ENCODE measurements at regions not wholly inside any gene's neighbourhood (a gene's known extent, or its start where the extent isn't known, plus 50 kb on each side); places are given as distances from the start of the nearest gene placed in this dataset.
"Not testable (repeated sequence)": the region's sequence is repeated elsewhere in the genome, so short reads cannot be mapped to it uniquely, and the experiment has no call there.

DNA sequence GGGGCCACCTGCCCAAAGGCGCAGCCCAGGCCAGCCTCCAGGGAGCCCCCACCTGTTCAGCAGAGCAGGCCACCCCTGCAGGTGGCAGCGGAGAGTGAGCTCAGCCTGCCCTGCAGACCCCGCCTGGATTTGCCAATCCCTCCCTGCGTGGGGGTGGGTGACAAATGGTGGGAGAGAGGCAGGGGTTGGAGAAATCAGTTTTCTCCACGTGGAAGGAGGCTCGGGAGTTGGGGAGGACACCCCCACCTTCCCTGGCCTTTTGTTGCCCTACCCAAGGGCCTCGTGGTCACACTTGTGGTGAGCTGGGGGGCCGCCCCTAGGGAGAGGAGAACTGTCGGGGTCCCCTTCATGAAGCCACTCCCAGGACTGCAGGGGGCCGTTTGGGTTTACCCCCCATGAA is 351.7 kb downstream of the CNTNAP3B start:
- TF ChIP-seq, protein P1, sequence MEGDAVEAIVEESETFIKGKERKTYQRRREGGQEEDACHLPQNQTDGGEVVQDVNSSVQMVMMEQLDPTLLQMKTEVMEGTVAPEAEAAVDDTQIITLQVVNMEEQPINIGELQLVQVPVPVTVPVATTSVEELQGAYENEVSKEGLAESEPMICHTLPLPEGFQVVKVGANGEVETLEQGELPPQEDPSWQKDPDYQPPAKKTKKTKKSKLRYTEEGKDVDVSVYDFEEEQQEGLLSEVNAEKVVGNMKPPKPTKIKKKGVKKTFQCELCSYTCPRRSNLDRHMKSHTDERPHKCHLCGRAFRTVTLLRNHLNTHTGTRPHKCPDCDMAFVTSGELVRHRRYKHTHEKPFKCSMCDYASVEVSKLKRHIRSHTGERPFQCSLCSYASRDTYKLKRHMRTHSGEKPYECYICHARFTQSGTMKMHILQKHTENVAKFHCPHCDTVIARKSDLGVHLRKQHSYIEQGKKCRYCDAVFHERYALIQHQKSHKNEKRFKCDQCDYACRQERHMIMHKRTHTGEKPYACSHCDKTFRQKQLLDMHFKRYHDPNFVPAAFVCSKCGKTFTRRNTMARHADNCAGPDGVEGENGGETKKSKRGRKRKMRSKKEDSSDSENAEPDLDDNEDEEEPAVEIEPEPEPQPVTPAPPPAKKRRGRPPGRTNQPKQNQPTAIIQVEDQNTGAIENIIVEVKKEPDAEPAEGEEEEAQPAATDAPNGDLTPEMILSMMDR (IDR thresholded peaks at IDR 0.05; ENCODE audit: low read depth, low read length, missing input control) = not testable (repeated sequence)
- not testable (repeated sequence) for TF ChIP-seq TAF1 (conservative IDR thresholded peaks at IDR 0.05); SP1 (IDR thresholded peaks at IDR 0.05); RAD21 (IDR thresholded peaks at IDR 0.05); GABPA (IDR thresholded peaks at IDR 0.05 in 1 of 2, conservative IDR thresholded peaks at IDR 0.05 in 1 of 2); YY1 (IDR thresholded peaks at IDR 0.05)
- TF ChIP-seq, protein P2, sequence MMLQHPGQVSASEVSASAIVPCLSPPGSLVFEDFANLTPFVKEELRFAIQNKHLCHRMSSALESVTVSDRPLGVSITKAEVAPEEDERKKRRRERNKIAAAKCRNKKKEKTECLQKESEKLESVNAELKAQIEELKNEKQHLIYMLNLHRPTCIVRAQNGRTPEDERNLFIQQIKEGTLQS (IDR thresholded peaks at IDR 0.05) = not testable (repeated sequence)
- TF ChIP-seq, protein P3, sequence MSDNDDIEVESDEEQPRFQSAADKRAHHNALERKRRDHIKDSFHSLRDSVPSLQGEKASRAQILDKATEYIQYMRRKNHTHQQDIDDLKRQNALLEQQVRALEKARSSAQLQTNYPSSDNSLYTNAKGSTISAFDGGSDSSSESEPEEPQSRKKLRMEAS (IDR thresholded peaks at IDR 0.05) = not testable (repeated sequence)
- TF ChIP-seq, protein P4, sequence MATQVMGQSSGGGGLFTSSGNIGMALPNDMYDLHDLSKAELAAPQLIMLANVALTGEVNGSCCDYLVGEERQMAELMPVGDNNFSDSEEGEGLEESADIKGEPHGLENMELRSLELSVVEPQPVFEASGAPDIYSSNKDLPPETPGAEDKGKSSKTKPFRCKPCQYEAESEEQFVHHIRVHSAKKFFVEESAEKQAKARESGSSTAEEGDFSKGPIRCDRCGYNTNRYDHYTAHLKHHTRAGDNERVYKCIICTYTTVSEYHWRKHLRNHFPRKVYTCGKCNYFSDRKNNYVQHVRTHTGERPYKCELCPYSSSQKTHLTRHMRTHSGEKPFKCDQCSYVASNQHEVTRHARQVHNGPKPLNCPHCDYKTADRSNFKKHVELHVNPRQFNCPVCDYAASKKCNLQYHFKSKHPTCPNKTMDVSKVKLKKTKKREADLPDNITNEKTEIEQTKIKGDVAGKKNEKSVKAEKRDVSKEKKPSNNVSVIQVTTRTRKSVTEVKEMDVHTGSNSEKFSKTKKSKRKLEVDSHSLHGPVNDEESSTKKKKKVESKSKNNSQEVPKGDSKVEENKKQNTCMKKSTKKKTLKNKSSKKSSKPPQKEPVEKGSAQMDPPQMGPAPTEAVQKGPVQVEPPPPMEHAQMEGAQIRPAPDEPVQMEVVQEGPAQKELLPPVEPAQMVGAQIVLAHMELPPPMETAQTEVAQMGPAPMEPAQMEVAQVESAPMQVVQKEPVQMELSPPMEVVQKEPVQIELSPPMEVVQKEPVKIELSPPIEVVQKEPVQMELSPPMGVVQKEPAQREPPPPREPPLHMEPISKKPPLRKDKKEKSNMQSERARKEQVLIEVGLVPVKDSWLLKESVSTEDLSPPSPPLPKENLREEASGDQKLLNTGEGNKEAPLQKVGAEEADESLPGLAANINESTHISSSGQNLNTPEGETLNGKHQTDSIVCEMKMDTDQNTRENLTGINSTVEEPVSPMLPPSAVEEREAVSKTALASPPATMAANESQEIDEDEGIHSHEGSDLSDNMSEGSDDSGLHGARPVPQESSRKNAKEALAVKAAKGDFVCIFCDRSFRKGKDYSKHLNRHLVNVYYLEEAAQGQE (IDR thresholded peaks at IDR 0.05) = not testable (repeated sequence)
